T-helper 1 cell (primary cell): ENCODE measurements at regions not wholly inside any gene's neighbourhood (a gene's known extent, or its start where the extent isn't known, plus 50 kb on each side); places are given as distances from the start of the nearest gene placed in this dataset.
A peak's percentile ranks its signal among the peaks of the same experiment; 100 is the strongest.
"Not testable (repeated sequence)": the region's sequence is repeated elsewhere in the genome, so short reads cannot be mapped to it uniquely, and the experiment has no call there.

Experiments
- DNase-seq, 5 donors: peaks; one replicate each; pipeline ENCODE4 v3.0.0-alpha.2; 2012 to 2020

GRCh38 chr18:1581581-1581980 is 676.9 kb downstream of the ADCYAP1 start:
- no peak for DNase-seq

GRCh38 chr18:1585881-1586488 is 681.3 kb downstream of the ADCYAP1 start:
- peak in 1 of 5 donors; percentile 4 for DNase-seq

GRCh38 chr18:1593091-1593490 is 688.4 kb downstream of the ADCYAP1 start:
- no peak for DNase-seq

- no peak for DNase-seq
Measured at GRCh38 chr18:1595195-1595594, 690.5 kb downstream of the ADCYAP1 start.

GRCh38 chr18:1599196-1599595 is 694.5 kb downstream of the ADCYAP1 start:
- no peak for DNase-seq

GRCh38 chr18:1604751-1605150 is 700.1 kb downstream of the ADCYAP1 start:
- DNase-seq: no peak

GRCh38 chr18:1618364-1618763 is 713.7 kb downstream of the ADCYAP1 start:
- DNase-seq: no peak

GRCh38 chr18:1619507-1619906 is 714.8 kb downstream of the ADCYAP1 start:
- DNase-seq: no peak

GRCh38 chr18:1624612-1625011 is 719.9 kb downstream of the ADCYAP1 start:
- no peak for DNase-seq

GRCh38 chr18:1627494-1627893 is 722.8 kb downstream of the ADCYAP1 start:
- DNase-seq: no peak

- DNase-seq: no peak
Measured at GRCh38 chr18:1648712-1649111, 744.0 kb downstream of the ADCYAP1 start.

- DNase-seq: no peak
Measured at GRCh38 chr18:1652018-1652417, 747.3 kb downstream of the ADCYAP1 start.

GRCh38 chr18:1653873-1654272 is 749.2 kb downstream of the ADCYAP1 start:
- DNase-seq: no peak

- DNase-seq: no peak
Measured at GRCh38 chr18:1657876-1658275, 753.2 kb downstream of the ADCYAP1 start.

GRCh38 chr18:1658908-1659566 is 754.4 kb downstream of the ADCYAP1 start:
- DNase-seq: no peak

GRCh38 chr18:1663879-1664705 is 759.4 kb downstream of the ADCYAP1 start:
- DNase-seq: peak in 1 of 5 donors; percentile 6

GRCh38 chr18:1665079-1665478 is 760.4 kb downstream of the ADCYAP1 start:
- no peak for DNase-seq

- DNase-seq: no peak
Measured at GRCh38 chr18:1668279-1668678, 763.6 kb downstream of the ADCYAP1 start.

GRCh38 chr18:1671710-1672109 is 767.0 kb downstream of the ADCYAP1 start:
- not testable (repeated sequence) for DNase-seq

- no peak for DNase-seq
Measured at GRCh38 chr18:1676387-1676786, 771.7 kb downstream of the ADCYAP1 start.

- DNase-seq: no peak
Measured at GRCh38 chr18:1680108-1680507, 775.4 kb downstream of the ADCYAP1 start.

GRCh38 chr18:1691863-1692262 is 787.2 kb downstream of the ADCYAP1 start:
- DNase-seq: no peak

- DNase-seq: no peak
Measured at GRCh38 chr18:1708006-1708405, 803.3 kb downstream of the ADCYAP1 start.

GRCh38 chr18:1710114-1710513 is 805.4 kb downstream of the ADCYAP1 start:
- no peak for DNase-seq
